ENCODE measurements at regions not wholly inside any gene's neighbourhood (a gene's known extent, or its start where the extent isn't known, plus 50 kb on each side); places are given as distances from the start of the nearest gene placed in this dataset.
"Not testable (repeated sequence)": the region's sequence is repeated elsewhere in the genome, so short reads cannot be mapped to it uniquely, and the experiment has no call there.

GRCh38 chr18:44579745-44580144 is 100.9 kb upstream of the SETBP1 start:
- no peak for DNase-seq

DNA sequence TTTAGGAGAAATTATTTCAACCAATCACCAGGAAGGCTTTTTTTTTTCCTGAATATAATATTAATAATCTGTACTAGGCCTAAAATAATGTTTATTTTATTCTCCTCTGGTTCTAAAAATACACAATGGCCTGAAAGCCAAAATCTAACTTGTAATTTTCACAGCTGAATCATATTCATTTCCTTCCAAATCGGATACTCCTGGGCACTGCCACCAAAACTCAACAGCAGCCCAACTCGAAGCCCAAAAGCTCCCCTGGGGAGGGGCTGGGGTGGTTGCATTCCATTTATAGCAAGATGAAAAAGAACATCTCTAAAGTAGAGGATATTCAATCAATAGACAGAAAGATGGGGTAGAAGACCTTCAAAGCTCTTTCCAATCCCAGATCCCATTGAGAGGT is 100.5 kb upstream of the SETBP1 start:
- no peak for DNase-seq

DNA sequence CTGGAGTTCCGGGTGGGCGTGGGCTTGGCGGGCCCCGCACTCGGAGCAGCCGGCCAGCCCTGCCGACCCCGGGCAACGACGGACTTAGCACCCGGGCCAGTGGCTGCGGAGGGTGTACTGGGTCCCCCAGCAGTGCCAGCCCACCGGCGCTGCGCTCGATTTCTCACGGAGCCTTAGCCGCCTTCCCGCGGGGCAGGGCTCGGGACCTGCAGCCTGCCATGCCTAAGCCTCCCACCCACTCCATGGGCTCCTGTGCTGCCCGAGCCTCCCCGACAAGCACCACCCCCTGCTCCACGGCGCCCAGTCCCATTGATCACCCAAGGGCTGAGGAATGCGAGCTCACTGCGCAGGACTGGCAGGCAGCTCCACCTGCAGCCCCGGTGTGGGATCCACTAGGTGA is 99.9 kb upstream of the SETBP1 start:
- DNase-seq = not testable (repeated sequence)

DNA sequence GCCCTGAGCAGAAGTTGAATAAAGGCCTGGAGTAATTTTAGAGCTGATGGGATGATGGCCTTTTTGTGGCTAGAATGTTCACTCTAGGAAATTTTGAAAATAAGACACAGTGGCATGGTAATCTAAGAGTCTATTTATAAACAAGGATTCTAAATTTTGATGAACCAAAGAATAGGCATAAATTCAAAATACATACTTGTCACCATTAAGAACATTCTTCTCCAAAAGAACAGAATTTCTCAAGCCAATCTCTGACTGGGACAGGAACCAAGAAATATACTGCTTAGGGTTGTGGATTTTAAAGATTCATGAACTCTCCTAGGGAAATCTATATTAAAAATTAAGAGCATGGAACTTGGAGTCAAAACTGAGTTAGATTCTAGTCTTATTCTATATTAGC is 98.2 kb upstream of the SETBP1 start:
- no peak for DNase-seq

- no peak for DNase-seq
Observed at GRCh38 chr18:44584900-44585299, 95.8 kb upstream of the SETBP1 start.

DNA sequence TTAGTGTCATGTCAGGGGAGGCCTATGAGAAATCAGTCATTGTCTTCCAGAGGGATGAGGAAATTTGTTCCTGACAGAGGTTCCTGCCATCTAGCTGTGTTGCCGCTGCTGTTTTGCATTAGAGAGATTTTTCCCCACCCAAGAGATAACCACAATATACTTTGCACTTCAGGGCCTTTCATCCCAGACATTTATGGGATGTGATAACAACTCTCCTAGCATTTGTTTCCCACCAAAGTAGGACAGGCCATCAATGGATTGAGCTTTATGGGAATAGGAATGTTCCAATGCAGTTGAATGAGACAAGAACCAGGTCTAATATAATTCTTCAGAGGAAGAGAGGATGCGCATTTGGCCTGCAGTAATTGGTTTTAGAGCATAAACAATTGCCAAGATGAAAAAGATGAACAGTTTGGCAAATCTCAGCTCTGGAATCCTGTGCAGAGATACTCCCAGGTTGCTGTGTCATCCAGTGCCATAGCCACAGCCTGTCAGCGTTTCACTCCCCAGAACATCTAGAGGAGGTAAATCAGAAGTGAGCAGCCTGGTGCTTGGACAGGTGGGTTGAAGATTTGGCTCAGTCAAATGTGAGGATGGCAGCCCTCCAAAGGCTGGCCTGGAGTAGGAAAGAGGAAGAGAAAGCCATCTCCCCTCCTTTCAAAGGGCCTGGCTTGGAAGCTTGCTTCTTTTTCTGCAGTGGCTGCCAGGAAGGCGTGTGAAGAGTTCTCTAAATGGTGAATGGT is 93.7 kb upstream of the SETBP1 start:
- DNase-seq = no peak

- no peak for DNase-seq
Observed at GRCh38 chr18:44588508-44588907, 92.2 kb upstream of the SETBP1 start.

- no peak for DNase-seq
Observed at GRCh38 chr18:44589693-44590355, 90.9 kb upstream of the SETBP1 start.

DNA sequence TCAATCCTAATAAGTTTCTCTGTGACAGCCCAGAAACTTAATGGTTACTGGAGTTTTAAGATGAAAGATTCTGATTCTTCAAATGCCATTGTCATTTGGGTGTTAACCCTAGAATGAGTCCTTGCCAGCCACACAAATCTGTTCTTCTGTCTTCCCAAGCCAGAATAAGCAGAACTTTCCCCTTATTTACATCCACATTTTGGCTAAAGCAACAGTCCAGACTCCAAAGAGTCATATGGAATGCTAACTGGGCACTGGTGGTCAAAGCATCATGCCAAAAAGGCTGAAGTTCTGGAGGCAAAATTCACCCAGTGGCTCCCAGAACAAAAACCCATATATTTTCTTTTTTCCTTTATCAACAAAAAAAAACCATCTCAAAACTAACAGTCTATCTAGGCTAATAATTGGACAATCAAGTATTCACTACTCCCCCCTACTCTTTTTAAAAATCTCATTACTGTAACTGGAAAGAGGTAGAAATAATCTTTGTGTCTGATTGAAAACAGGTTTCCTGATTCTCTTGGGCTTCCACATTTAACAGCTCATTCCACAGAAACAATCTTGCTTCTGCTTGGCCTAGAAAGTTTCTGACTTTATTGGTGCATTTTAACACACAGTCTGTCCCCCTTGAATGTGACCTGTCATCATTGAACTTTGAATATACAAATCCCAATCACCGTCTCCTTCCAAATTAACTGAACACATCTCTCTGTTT is 89.6 kb upstream of the SETBP1 start:
- DNase-seq = no peak

DNA sequence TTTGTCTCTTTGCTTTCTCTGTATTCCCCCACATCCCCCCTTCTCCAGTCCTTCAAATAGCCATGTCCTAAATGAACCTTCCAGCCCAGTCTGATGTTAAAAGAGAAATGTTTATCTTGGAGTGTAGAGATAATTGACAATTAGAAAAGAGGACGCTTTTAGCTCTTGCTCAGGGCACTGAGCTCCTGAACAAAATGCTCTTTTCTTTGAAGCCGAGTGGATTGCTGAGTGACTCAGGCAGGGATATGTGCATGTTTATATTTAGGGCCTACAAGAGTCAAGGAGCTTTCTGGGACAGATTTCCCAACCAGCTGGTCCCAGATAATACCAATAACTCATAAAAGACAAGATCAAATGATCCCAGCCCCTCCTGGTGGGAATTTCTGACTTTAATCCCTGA is 88.0 kb upstream of the SETBP1 start:
- no peak for DNase-seq

DNA sequence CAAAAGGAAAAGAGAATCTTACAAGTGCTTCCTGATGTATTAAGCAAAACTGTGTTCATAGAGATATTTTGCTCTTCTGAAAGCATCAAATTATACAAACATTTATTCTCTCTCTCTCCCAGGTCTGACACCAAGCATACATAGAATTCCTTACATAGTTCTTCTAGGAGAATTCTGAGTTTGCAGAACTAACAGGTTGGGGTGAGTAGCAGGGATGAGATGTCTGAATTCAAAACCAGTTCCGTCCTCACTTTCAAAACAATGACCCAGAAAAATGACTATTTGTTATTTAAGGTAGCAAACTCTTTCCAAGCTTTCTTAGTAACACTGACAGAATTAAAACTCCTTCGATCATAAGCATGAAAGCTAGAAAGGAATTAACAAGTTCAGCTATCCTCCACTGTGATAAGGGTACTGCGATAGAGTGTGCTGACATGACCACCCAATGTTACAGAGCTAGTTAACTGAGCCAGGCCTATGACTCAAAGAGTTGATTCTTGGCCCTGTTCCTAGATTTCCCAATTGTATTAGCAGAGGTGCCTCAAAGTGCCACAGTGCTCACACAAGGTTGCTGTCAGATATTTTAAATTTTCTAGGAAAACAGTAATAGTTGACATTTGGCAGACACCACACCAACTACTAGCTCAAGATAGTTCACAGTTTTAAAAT is 85.8 kb upstream of the SETBP1 start:
- DNase-seq = no peak

DNA sequence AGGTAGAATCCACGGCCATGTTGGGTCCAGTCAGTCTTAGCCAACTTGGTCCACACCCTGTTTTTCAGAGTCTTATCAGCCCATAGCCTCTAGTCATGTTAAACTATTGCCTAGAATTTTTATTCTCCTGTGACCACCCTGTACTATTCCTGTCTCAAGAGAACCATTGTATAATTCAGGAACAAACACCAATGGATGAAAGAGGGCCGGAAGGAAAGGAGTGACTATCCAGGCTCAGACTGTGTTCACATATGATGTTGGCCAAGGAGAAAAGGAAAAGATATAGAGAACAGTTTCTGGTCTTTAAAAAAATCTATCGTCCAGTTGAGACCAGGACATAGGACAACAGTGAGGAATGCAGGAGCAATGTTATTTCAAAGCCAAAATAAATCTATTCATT is 82.9 kb upstream of the SETBP1 start:
- no peak for DNase-seq

GRCh38 chr18:44598514-44598913 is 82.2 kb upstream of the SETBP1 start:
- no peak for DNase-seq

- DNase-seq = no peak
Observed at GRCh38 chr18:44599412-44599811, 81.3 kb upstream of the SETBP1 start.

- no peak for DNase-seq
Observed at GRCh38 chr18:44601447-44601846, 79.2 kb upstream of the SETBP1 start.

- no peak for DNase-seq
Observed at GRCh38 chr18:44602380-44602779, 78.3 kb upstream of the SETBP1 start.

DNA sequence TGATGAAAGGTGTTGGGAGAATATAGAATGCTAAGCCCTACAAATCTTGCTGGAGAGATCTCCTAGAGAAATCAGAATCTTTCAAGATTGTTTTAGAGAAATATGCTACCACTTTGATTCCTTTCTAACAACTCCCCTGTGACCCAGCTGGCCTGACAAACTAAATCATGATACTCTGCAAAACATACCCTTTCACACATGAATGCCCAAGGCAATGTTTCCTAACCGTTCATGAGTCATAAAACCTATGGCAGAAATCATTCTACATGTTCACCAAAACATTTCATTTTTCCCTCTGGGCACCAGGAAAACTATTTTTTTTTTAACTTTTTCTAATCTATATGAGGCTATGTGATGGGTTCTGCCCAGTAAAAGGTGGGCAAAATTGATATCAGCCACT is 77.8 kb upstream of the SETBP1 start:
- DNase-seq = no peak

DNA sequence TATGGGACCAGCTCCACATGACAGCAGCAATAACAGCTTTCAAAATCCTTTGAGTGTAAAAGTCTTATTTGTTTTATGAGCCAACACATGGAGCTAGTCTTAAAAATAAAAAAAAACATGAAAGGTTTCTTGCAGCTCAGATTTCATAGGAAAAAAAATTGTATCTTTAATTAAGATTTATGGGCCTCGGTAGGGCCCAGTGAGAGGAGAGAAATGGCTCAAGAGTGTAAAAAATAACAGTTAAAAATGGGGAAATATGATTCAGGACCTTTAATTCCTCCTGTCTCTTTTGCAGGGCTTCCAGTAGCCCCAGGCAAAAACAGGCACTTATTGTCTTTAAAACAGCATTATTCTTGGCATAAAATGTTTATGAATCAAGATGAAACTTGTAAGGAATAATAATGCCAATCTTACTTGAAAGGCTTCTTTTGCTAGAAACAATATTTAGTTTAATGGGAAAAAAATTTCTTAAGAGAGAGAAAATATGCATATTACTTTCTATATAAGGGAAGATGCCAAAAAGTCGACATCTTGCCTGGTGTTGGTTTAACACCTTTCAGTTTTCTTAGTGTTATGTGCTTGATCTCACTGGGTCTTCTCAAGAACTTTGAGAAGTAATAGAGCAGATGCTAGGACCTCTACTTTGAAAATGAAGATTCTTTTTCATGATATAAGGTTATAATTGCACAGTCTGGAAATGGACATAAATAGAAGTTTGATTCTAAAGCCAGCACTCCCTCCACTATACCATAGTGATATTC is 71.3 kb upstream of the SETBP1 start:
- DNase-seq = no peak

DNA sequence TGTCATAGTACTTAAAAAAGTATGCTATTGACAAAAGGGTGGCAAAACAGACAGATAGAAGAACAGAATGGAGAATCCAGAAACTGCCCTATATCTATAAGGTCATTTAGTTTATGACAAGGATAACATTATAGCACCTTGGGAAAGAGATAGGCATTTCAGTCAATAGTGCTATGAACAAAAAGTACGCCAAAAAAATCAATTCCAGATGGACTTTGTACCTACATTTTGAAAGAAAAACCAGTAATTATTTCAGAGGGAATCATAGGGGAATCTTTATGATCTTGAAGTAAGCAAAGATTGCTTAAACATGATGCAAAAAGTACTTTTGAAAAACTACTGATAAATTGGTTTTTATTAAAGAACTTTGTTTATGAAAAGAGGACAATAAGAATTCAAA is 59.9 kb upstream of the SETBP1 start:
- DNase-seq = no peak

GRCh38 chr18:44624052-44624451 is 56.6 kb upstream of the SETBP1 start:
- no peak for DNase-seq

DNA sequence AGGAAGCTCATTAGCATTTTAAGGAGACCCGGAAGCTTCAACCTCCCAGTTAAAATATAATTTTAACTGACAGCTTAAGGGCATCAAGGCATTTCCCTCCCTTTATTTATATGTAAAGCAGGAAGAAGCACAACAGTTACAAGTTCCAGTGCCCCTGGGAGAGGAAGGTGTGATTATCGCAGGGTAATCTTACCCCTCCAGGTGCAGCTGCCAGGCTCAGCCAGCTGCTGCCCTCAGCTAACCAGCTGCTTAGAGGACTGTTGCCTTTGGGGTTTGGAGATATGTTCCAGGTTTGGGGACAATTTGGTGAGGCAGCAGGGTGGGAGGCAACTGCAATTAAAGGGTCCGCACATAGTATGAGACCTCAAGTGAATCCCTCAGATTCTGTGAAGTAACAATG is 55.3 kb upstream of the SETBP1 start:
- peak; percentile 88 for DNase-seq

GRCh38 chr18:44626236-44626635 is 54.5 kb upstream of the SETBP1 start:
- DNase-seq = no peak

GRCh38 chr18:44626807-44627206 is 53.9 kb upstream of the SETBP1 start:
- DNase-seq = no peak

All from NCI-H1436 treated with DMSO at 0.1 percent for 48 hours (cell line).